Testis (tissue), 2 donors: ENCODE measurements at regions not wholly inside any gene's neighbourhood (a gene's known extent, or its start where the extent isn't known, plus 50 kb on each side); places are given as distances from the start of the nearest gene placed in this dataset.

Experiments used
- DNase-seq: peaks from one replicate; pipeline ENCODE4 v3.0.0-alpha.2; 2019
- H3K27ac ChIP-seq, 2 donors: fragments of 200-600 bp; sonication (generic); one replicate each; pipeline ENCODE4 v1.5.1; 2019
- H3K27me3 ChIP-seq: fragments of 200-600 bp; sonication (generic); one replicate; pipeline ENCODE4 v1.5.1; 2019
- H3K36me3 ChIP-seq: fragments of 200-600 bp; sonication (generic); one replicate; pipeline ENCODE4 v1.5.1; 2017; ENCODE audit warnings: low read depth; ENCODE audit errors: missing control alignments
- H3K4me1 ChIP-seq: fragments of 200-600 bp; sonication (generic); one replicate; pipeline ENCODE4 v1.5.1; 2019
- H3K4me3 ChIP-seq, 2 donors: fragments of 200-600 bp; sonication (generic); one replicate each; pipeline ENCODE4 v1.5.1; 2017 to 2019
- H3K9me3 ChIP-seq: fragments of 200-600 bp; sonication (generic); one replicate; pipeline ENCODE4 v1.5.1; 2017
- CTCF ChIP-seq, 3 experiments: fragments of 450-650 bp in 2 of 3; fragments of 200-600 bp in 1 of 3; sonication (generic) in 1 of 3; IDR thresholded peaks; one replicate each; pipeline ENCODE4 v1.5.1; 2016 to 2019; ENCODE audit warnings: antibody characterized with exemption in 3 of 3, mild to moderate bottlenecking in 2 of 3, moderate library complexity in 1 of 3
- POLR2A ChIP-seq: fragments of 450-650 bp; IDR thresholded peaks from one replicate; pipeline ENCODE4 v1.6.1; 2017; ENCODE audit warnings: antibody characterized with exemption, mild to moderate bottlenecking, moderate library complexity
- WGBS, 2 donors: methylation state at CpG; one replicate each; pipeline ENCODE4 v1.1.5; 2018; 5-methylcytosine and 5-hydroxymethylcytosine counted together
- intact Hi-C: fragments of 100-400 bp; cut with DNase I; formaldehyde crosslinking; loops from one replicate; pipeline ENCODE4 v1.15.1; 2023; ENCODE audit warnings: low total_unique reads

GRCh38 chr4:134601706-134602105 is 400.1 kb upstream of the PABPC4L start:
- Histone ChIP-seq H3K27ac (no peak overlapping the region), H3K4me3 (no peak overlapping the region), H3K4me1 (no peaks in the 10 kb centered on the region), H3K27me3 (no peaks in the 10 kb centered on the region), H3K36me3 (no peaks in the 10 kb centered on the region), H3K9me3 (no peaks in the 10 kb centered on the region)
- WGBS, 2 donors, result 97 to 100% methylated on average over 1 of the region's 1 CpG
- intact Hi-C loops, result no loop called here
- DNase-seq, result no peak
- TF ChIP-seq POLR2A, result no peak
- no peak for TF ChIP-seq CTCF (IDR thresholded peaks at IDR 0.05)

- DNase-seq, result no peak
- H3K9me3 ChIP-seq, result no peaks in the 10 kb centered on the region
- no peaks in the 10 kb centered on the region for H3K4me1 ChIP-seq
- H3K36me3 ChIP-seq, result no peaks in the 10 kb centered on the region
- H3K27me3 ChIP-seq, result no peaks in the 10 kb centered on the region
- H3K27ac ChIP-seq, result no peak overlapping the region
- TF ChIP-seq CTCF (IDR thresholded peaks at IDR 0.05) (no peak), POLR2A (no peak)
- H3K4me3 ChIP-seq, result no peak overlapping the region
- WGBS, 2 donors, result 39 to 81% methylated on average over 1 of the region's 1 CpG
- intact Hi-C loops, result no loop called here
These were observed 389.7 kb upstream of the PABPC4L start for GRCh38 chr4:134591326-134591725.

GRCh38 chr4:134585972-134586371 is 384.4 kb upstream of the PABPC4L start:
- Histone ChIP-seq H3K27ac (no peak overlapping the region), H3K4me3 (no peak overlapping the region), H3K4me1 (no peaks in the 10 kb centered on the region), H3K27me3 (no peaks in the 10 kb centered on the region), H3K9me3 (no peaks in the 10 kb centered on the region), H3K36me3 (no peaks in the 10 kb centered on the region)
- whole genome bisulfite sequencing, 2 donors, result 78 to 81% methylated on average over 5 of the region's 5 CpGs
- DNase-seq, result no peak
- TF ChIP-seq POLR2A, result no peak
- no peak for TF ChIP-seq CTCF (IDR thresholded peaks at IDR 0.05)
- intact Hi-C loops, result no loop called here

GRCh38 chr4:134567461-134567860 is 365.9 kb upstream of the PABPC4L start:
- no peaks in the 10 kb centered on the region for H3K4me1 ChIP-seq
- intact Hi-C loops, result no loop called here
- no peaks in the 10 kb centered on the region for H3K36me3 ChIP-seq
- no peak overlapping the region for H3K27ac ChIP-seq
- H3K4me3 ChIP-seq, result no peak overlapping the region
- no peaks in the 10 kb centered on the region for H3K9me3 ChIP-seq
- no peak for DNase-seq
- H3K27me3 ChIP-seq, result no peaks in the 10 kb centered on the region
- 89 to 96% methylated on average over 1 of the region's 1 CpG for WGBS, 2 donors
- TF ChIP-seq CTCF (IDR thresholded peaks at IDR 0.05) (no peak), POLR2A (no peak)

- Histone ChIP-seq H3K36me3 (no peaks in the 10 kb centered on the region), H3K27ac (no peak overlapping the region), H3K27me3 (no peaks in the 10 kb centered on the region), H3K4me1 (no peaks in the 10 kb centered on the region), H3K4me3 (no peak overlapping the region), H3K9me3 (no peaks in the 10 kb centered on the region)
- no peak for DNase-seq
- intact Hi-C loops, result no loop called here
- TF ChIP-seq POLR2A (no peak), CTCF (IDR thresholded peaks at IDR 0.05) (no peak)
- 55 to 59% methylated on average over 3 of the region's 3 CpGs for WGBS, 2 donors
These were observed 359.1 kb upstream of the PABPC4L start for GRCh38 chr4:134560728-134561127.
